ENCODE measurements at regions not wholly inside any gene's neighbourhood (a gene's known extent, or its start where the extent isn't known, plus 50 kb on each side); places are given as distances from the start of the nearest gene placed in this dataset.

DNA sequence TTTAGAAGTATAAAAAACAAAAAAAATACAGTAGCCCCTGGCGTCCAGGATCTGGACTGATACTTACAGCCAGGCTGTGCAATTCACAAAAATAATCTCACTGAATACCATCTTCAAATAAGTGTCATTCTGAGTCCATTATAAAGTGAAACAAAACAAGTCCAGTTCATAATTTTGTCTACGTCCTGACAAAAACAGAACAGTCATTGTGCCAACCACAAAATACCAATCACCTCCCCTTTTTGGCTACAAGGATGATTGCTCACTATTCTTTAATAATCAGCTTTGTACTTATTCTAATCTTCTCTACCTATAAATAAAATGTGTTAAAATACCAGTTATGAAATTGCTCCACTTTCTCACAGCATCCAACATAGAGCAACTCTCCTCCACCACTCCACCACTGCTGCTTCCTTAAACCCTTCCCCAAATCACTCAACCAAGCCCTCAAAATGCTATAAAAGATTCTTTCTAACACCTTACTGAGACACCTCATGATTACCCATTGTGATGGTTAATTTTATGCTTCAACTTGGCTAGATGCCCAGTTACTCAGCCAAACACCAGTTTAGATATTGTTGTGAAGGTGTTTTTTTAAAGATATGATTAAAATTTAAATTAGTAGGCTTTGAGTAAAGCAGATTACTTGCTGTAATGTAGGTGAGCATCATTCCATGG lies 479.8 kb upstream of the SEMA3A start:
- DNase-seq = no peak

DNA sequence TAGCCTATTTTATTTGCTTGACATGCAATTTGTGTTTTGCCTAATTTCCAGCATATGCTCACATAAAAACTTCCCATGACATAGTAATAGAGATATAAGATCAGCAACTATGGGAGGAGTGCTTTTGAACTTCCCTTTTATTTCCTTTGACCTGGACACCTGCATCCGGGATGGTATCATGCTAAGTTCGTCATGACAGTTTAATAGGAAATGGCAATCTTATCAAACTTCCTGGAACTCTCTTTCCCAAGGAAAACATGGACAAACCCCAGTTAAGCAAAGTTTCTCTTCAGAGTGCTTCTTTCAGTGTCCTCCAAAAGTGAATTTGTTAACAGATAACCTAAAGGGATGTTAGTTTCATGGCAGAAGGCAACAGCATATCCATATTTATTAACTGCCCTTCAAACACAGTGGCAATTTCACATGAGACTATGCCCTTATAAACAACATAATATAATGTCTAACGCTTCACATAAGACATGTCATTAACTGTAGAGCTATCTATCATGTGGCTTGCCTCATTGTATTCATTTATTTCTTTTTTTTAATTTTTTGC lies 474.7 kb upstream of the SEMA3A start:
- no peak for DNase-seq

GRCh38 chr7:84668116-84668515 lies 473.5 kb upstream of the SEMA3A start:
- DNase-seq = no peak

DNA sequence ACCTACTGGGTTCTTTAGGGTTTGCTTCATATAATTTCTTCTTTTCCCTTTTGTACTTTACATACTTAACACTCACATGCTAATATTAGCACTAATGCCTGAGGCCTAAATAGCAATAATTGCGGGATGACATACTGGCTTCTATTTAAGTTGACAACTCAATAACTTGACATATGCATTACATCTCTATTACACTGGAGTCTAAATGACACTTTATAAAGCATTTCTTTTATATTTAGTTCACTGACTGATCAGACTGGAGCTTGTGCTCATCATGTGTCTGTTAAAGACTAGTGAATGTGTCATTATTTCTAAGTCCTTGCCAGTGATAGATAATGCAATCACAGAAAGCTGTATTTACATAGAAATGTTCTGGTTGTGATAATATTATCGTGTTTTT lies 472.1 kb upstream of the SEMA3A start:
- no peak for DNase-seq

DNA sequence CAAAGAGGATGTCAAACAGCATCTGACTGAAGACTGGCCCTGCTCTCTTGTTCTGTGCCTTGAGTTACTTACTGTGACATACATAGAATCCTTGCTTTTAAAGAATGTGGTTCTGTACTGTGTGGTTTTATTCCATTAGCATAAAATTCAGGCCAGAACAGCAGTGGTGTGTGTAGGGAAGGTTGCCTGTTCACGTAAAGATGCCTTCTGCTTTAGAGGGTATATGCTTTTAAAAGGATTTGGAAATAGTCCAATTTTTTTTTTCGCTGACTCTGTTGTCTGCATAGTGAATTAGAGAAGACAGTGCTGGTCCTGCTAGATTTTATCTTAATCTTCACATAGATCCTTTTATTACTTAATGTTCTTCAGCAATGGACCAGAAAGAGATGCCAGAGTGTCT lies 470.8 kb upstream of the SEMA3A start:
- no peak for DNase-seq

- no peak for DNase-seq
Measured at GRCh38 chr7:84664626-84665025, 470.0 kb upstream of the SEMA3A start.

- DNase-seq = no peak
Measured at GRCh38 chr7:84663224-84663623, 468.6 kb upstream of the SEMA3A start.

GRCh38 chr7:84658286-84658685 lies 463.7 kb upstream of the SEMA3A start:
- DNase-seq = no peak

DNA sequence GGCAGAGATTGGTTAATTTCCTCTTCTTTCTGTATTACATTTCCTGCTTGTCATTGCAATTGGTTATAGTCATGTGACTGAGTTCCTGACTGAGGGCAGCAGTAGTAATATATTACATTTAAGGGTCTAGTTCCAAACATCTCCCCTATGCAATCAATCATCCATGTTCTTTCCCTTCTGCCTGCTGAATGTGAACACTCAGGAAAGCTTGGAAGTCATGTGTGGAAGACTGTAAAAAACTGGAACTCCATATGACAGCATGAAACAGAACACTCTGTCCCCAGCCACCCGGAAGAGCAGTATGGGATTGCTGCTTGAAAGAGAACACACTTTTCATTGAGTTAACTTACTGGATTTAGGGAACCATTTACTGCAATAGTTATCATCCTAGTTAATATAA lies 459.7 kb upstream of the SEMA3A start:
- no peak for DNase-seq

- DNase-seq = no peak
Measured at GRCh38 chr7:84651876-84652275, 457.3 kb upstream of the SEMA3A start.

DNA sequence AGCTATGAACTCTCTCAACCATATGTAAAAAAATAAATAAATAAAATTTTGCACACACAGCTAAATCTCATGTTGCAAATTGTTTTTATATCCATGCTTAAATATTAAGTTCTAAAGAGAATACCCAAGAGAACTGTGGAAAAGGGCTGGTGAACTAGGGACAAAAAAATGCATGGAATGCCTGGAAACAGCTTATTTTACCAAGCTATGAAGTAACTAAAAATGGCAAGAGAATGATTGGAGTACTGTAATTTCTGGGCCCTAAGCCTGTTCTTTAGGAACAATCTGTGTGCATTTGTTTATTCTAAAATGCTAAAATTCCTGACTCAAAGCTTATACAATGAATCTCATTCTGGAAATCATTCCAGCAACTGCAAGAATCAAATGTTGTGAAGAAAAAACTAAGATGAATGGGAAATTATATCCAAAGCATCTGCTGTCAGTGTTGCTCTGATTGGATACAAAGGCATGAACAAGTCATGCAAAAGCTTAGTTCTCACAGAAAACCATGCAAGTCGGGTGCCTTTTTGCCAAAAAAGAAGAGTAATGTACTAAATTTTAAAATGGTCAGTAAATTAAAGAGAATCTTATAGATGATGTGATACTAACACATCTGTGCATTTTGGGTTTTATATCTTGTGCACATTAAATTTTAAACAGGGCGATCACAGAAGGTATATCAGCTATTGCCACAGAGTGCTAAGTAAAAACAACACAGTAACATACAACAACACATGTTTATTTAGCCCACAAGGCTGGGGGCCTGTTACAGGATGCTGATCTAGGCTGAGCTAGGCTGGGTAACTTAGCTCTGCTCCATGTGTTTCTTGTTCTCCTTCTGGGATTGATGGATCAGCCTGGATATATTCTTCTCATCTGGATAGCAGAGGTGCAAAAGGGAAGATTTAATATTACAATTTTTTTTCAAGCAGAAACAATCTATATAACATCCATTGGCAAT lies 453.5 kb upstream of the SEMA3A start:
- DNase-seq = no peak

DNA sequence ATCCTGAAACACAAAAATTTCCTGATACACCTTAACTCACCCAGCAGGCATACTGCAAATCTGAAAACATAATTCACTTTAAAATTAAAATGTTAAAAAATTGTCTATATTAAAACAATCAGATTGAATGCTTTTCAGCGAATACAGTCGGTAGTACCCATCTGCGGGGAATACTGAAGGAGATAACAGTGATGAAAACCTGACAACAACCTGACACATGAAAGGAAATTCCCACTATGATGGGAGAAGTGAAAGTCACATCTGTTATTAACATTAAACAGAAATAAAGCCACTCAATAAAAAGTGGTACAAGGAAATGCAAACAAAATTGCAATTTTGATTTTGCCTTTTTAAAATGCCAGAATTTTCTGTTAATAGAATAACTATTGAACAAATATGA lies 448.0 kb upstream of the SEMA3A start:
- DNase-seq = no peak

DNA sequence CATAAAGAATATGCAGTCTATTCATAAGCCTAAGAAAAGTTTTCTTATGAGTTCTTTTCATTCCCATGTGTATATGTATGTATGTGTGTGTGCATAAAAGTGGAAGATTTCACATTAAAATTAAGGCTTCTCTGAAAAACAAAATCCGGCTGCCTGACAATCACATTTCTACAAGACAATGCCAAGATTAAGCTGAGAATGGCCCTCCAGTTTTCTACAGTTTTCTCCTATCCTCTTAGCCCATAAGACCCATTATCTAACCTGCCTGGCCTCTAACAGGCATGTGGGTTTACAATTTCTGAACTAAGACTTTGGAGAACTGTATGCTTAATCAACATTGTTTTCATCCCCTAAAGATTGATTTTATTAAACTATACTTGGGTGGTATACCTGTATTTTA lies 446.0 kb upstream of the SEMA3A start:
- no peak for DNase-seq

DNA sequence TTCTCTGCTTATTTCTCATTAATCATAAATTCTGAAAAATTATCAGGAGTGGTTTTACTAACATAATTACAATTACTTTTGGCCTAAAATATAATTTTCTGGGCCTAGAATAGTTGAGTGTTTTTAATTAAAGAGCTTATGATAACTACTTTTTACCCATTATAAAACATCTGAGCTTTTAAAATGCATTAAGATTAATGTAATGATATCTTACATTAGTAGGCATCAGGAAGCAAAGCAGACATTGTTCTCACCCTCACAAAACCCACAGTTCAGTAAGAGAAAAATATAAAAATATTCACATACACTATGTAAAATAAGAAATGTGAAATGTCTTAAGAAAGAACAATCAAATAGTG lies 443.7 kb upstream of the SEMA3A start:
- no peak for DNase-seq

DNA sequence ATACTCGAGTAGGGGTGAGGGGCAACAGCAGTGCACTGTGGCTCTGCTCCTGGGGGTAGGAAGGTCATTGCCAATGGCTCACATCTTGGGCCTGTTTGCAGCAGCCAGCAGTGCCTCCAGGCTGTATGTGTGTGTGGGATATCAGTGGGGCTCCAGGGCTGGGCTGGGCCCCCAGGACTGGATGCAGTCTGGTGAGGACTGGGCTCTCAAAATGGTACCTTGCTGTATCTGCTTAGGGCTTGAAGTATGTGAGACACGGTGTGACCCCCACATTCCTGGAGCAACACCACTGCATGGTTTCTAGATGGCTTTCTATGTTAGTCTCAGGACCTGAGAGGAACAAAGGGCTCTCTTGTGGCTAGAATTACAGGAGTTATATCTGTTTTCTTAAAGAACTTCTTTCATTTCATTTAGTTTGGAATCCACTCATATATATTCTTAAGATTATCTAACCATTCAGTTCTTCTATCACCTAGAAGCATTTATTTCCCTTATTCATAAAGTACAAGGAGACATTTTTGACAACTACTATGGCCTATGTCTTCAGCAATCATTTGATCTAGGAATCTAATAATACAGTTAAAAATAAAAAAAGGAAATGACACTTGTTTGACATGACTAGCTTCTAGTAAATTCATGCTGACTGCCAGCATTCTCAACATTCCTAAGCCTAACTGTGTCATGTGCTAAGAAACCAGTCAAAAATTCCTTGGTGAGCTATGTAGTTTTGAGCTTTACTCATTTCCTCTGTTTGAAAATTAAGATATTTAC lies 443.2 kb upstream of the SEMA3A start:
- DNase-seq = no peak

DNA sequence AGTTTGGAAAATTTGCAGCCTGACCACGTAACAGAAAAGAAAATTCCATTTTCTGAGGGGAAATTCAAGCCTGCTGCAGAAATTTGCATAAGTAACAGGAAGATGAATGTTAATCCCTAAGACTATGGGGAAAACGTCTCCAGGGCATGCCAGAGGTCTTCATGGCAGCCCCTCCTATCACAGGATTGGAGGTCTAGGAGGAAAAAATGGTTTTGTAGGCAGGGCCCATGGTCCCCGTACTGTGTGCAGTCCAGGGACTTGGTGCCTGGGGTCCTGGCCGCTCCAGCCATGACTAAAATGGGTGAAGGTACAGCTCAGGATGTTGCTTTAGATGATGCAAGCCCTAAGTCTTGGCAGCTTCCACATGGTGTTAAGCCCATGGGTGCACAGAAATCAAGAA lies 437.3 kb upstream of the SEMA3A start:
- DNase-seq = no peak

DNA sequence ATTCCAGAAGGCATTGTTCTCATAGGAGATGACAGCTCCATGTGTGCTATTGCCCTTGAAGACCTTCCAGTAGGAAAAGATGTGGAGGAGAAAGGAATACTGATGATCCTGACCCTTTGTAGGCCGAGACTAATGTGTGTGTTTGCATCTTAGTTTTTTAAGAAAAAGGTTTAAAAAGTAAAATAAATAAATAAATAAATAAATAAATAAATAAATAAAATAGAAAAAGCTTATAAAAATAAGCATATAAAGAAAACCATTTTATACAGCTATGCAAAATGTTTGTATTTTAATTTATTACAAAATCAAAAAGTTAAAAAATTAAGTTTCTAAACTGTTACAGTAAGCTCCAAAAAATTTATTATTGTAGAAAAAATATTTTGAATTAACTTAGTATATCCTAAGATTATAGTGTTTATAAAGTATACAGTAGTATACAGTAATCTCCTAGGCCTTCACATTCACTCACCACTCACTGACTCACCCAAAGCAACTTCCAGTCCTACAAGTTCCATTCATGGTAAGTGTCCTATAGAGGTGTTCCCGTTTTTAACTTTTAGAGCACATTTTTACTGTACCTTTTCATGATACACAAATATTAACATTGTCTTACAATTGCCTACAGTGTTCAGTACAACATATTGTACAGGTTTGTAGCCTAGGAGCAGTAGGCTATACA lies 435.2 kb upstream of the SEMA3A start:
- no peak for DNase-seq

DNA sequence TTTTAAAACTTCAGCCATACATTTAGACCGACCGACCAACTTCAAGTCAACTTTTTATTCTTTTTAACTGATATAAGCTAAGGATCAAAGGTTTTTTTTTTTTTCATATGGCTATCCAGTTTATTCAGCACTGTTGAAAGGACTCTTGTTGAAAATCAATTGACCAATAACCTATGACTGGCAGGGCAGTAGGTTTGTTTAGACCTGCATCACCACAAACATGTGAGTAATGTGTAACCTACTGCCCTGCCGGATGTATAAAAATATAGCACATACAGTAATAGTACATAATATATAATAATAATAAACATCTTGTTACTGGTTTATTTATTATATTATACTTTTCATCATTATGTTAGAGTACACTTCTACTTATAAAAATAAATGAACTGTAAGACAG lies 434.6 kb upstream of the SEMA3A start:
- no peak for DNase-seq

DNA sequence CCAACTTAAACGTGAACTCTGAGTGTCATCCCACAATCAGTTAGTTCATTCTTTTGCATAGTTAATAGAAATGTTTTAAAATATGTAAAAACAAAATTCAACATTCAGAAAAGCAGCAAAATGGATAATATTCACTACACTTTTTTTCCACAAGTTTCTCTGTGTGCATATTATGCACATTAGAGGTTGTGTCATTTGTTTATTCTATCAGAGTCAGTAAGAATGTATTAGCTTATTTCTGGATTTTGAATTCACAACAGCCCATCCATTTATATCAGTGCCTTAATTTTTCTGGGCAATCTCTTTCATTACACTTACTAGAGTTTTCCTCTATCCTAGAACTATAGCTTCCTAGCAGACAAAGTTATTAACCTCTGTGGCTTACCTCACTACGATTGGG lies 432.7 kb upstream of the SEMA3A start:
- DNase-seq = no peak

DNA sequence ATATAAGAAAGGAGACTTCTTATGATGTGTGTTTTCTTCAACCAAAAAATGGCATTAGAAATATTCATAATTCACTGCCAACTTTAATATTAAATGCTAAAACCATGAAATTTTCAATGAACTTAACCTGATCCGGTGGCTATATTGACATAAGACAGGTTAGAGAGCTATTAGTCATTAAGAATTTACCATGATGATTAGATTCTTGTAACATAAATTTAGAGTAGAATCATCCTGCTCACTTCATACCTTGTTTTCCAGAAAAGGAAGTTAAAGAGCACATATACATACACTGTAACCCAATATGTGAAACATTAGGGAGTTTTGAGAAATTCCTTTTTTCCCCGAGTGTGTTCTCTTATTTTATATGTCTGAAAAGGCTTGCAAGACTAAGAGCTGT lies 430.3 kb upstream of the SEMA3A start:
- no peak for DNase-seq

- no peak for DNase-seq
Measured at GRCh38 chr7:84624527-84624926, 429.9 kb upstream of the SEMA3A start.

DNA sequence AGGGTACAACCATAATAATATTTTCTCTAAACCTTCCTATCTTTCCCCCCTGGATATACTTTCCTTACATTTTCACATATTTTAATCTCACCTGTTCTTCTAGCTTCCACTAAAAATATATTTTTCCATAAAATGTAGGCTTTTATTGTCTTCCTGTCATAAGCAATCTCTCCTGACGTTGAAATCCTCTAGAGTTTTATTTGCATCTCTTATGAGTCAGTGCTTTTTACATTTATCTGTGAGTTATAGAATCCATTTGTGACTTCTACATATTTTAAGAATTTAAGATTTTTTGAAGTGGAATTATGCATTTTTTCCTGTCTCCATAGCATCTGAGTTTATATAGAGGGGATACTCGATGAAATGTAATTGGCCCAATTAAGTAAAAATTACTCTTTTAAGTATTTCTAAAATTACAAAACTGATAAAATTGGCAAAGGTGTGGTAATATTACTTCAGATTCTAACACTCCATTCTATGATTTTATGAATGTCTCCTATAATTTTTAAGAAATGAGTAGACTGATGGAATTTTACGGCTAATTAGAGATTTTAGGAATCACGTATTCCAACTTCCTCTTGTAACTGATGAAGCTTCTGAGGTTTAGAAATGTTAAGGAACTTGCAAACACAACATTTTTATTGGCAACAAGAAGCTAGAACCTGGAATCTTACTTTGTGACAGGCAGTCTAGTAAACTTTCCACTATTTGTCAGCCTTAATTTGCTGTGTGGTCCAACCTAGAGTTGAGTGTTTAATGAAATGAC lies 422.9 kb upstream of the SEMA3A start:
- DNase-seq = no peak
